ENCODE measurements at regions not wholly inside any gene's neighbourhood (a gene's known extent, or its start where the extent isn't known, plus 50 kb on each side); places are given as distances from the start of the nearest gene placed in this dataset.

DNA sequence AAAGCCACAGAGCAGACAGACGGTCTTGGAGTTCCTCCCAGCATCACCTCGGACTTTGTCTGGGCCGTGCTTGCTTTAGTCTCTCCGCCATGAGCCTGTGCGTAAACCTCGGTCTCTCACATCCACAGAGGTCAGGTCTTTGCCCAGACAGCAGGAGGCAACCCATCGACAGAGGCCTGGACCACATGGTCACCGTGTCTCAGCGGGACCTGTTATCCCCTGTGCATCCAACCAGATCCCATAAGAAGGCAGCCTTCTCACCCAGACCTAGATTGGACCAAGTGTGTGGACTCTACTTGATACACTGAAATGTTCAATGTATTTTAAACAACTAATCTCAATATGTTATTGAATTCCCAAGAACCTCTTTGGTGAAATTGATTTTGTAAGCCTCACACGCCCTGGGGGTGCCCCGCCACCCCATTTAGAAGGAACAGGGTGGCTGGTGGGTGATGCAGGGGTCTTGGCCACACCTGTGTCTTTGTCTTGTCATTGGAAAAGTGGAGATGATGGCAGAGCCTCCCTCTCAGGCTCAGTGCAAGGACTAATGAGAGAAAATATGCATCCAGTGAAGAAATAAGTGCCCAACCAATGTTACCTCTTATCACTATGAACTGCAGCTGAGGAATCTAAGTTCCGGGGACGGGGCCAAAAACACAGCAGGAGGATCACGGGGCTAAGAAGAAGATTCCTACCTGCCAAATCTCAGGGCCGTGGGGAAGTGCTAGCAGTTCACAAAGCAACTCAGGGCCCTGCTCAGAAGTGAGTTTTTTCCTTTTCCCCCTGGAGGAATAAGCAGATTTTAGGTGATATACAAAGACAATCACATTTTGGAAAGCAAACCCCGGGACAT lies 101.6 kb upstream of the BACE2 start:
- Histone ChIP-seq H2BK12ac (ENCODE audit: insufficient read length, low read depth, low read length) (no peak overlapping the region), H3K9ac (ENCODE audit: extremely low read depth, insufficient read length, low read length) (no peak overlapping the region), H2BK15ac (ENCODE audit: low read depth, low read length) (no peak overlapping the region), H3K4me1 (ENCODE audit: insufficient read depth, low read length) (no peaks in the 10 kb centered on the region; the same call in 1 of the 2 replicates), H2BK120ac (ENCODE audit: low read depth, low read length, poor library complexity, severe bottlenecking) (no peak overlapping the region), H3K79me1 (ENCODE audit: insufficient read depth, low read depth, low read length, poor library complexity, severe bottlenecking) (no peaks in the 10 kb centered on the region), H3K14ac (ENCODE audit: insufficient read depth, low read length) (no peak overlapping the region; the same call in 1 of the 2 replicates), H2BK5ac (ENCODE audit: insufficient read length, low read length) (no peak overlapping the region), H3K27me3 (ENCODE audit: insufficient read depth, low read length) (no peaks in the 10 kb centered on the region), H3K23ac (ENCODE audit: insufficient read length, low read depth, low read length) (no peak overlapping the region), H3K4ac (ENCODE audit: low read depth, low read length) (no peak overlapping the region), H3K27ac (ENCODE audit: insufficient read length, low read depth, low read length) (no peak overlapping the region), H3K9me3 (ENCODE audit: control insufficient read depth, low read depth, low read length) (no peaks in the 10 kb centered on the region), H4K5ac (ENCODE audit: insufficient read length, low read depth, low read length) (no peak overlapping the region), H3K18ac (ENCODE audit: insufficient read length, low read depth, low read length) (no peak overlapping the region), H3K56ac (ENCODE audit: insufficient read length, low read depth, low read length) (no peak overlapping the region), H4K20me1 (ENCODE audit: control insufficient read depth, insufficient read depth, insufficient read length) (no peaks in the 10 kb centered on the region), H2BK20ac (ENCODE audit: low read depth, low read length, poor library complexity, severe bottlenecking) (no peak overlapping the region), H4K91ac (ENCODE audit: insufficient read length, low read depth, low read length) (no peak overlapping the region), H2AK5ac (ENCODE audit: insufficient read length, low read length) (no peak overlapping the region), H2AFZ (ENCODE audit: low read length) (no peak overlapping the region), H3K4me2 (ENCODE audit: insufficient read depth, insufficient read length, low read length) (no peak overlapping the region), H3K23me2 (ENCODE audit: insufficient read length, low read depth, low read length, poor library complexity, severe bottlenecking) (no peaks in the 10 kb centered on the region), H3T11ph (ENCODE audit: low read length) (no peak overlapping the region), H3K79me2 (ENCODE audit: insufficient read depth, low read length) (no peaks in the 10 kb centered on the region), H4K8ac (replicated peaks; ENCODE audit: insufficient read length, low read depth, low read length) (no peak overlapping the region)
- Mint-ChIP-seq H3K36me3 (ENCODE audit: insufficient read depth in 1 of 3, low read depth in 3 of 3) (no peaks in the 10 kb centered on the region), H3K4me3 (no peak overlapping the region), H3K27me3 (ENCODE audit: low read depth) (peaks cover 12% of the 10 kb centered on the region), H3K4me1 (peaks cover 24 to 25% of the 10 kb centered on the region in 2 experiments), H3K9me3 (no peaks in the 10 kb centered on the region), H3K27ac (peak overlapping the region in 1 of 3 experiments; percentile 19; a peak in 1 of 7 replicates)
- TF ChIP-seq, protein P1, sequence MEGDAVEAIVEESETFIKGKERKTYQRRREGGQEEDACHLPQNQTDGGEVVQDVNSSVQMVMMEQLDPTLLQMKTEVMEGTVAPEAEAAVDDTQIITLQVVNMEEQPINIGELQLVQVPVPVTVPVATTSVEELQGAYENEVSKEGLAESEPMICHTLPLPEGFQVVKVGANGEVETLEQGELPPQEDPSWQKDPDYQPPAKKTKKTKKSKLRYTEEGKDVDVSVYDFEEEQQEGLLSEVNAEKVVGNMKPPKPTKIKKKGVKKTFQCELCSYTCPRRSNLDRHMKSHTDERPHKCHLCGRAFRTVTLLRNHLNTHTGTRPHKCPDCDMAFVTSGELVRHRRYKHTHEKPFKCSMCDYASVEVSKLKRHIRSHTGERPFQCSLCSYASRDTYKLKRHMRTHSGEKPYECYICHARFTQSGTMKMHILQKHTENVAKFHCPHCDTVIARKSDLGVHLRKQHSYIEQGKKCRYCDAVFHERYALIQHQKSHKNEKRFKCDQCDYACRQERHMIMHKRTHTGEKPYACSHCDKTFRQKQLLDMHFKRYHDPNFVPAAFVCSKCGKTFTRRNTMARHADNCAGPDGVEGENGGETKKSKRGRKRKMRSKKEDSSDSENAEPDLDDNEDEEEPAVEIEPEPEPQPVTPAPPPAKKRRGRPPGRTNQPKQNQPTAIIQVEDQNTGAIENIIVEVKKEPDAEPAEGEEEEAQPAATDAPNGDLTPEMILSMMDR (conservative IDR thresholded peaks at IDR 0.05): no peak
- WGBS (ENCODE audit: extremely low coverage, insufficient read length, low lambda C conversion rate): no CpG with 5 or more reads among the region's 16 CpGs
- no peak for DNase-seq

Data from H9 (cell line).